ENCODE measurements at regions not wholly inside any gene's neighbourhood (a gene's known extent, or its start where the extent isn't known, plus 50 kb on each side); places are given as distances from the start of the nearest gene placed in this dataset.
A peak's percentile ranks its signal among the peaks of the same experiment; 100 is the strongest.

GRCh38 chr1:239930686-239931262, 160.9 kb upstream of the FMN2 start:
- in situ Hi-C loops (cut with MboI; ENCODE audit: low sequenced_read_pairs) (no loop called here), intact Hi-C loops (cut with micrococcal nuclease) (no loop called here), dilution Hi-C loops (cut with HindIII; ENCODE audit: low sequenced_read_pairs, unreplicated experiment) (no loop called here)
- TF ChIP-seq RCOR1 (IDR thresholded peaks at IDR 0.05; ENCODE audit: insufficient replicate concordance, low read length) (no peak), SMC3 (IDR thresholded peaks at IDR 0.05; ENCODE audit: low read depth, low read length) (no peak), RAD21 (IDR thresholded peaks at IDR 0.05; ENCODE audit: low read length) (no peak)
- H2BK5ac ChIP-seq (ENCODE audit: low read depth, low read length, poor library complexity, severe bottlenecking): no peak overlapping the region
- no peak overlapping the region for H3K56ac ChIP-seq (ENCODE audit: extremely low read depth, insufficient read depth, low read length)
- no peak overlapping the region for H4K5ac ChIP-seq (ENCODE audit: low read depth, low read length)
- no peak overlapping the region for H4K8ac ChIP-seq (ENCODE audit: low read depth in 2 of 2, low read length in 2 of 2)
- no peak overlapping the region for H3K9ac ChIP-seq (ENCODE audit: low read depth, low read length)
- no peaks in the 10 kb centered on the region for H3K9me3 ChIP-seq (ENCODE audit: control insufficient read depth, insufficient read depth, low read length)
- H3K18ac ChIP-seq (ENCODE audit: low read depth, low read length): no peak overlapping the region
- no peak overlapping the region for H3K4me3 ChIP-seq (ENCODE audit: insufficient read depth, low read depth, low read length)
- no TSS peak for BruUV-seq (replicated peaks)
- no peak overlapping the region for H2BK120ac ChIP-seq (ENCODE audit: low read depth, low read length)
- no peak overlapping the region for H2AK5ac ChIP-seq (ENCODE audit: low read depth, low read length)
- no peak overlapping the region for H3K23ac ChIP-seq (ENCODE audit: low read depth, low read length)
- ChIA-PET CTCF (interaction anchor here (1.1 kb wide), 1 partner anchor 21 kb away, joined by 3 read pairs; no protein-coding TSS in a partner anchor), POLR2A (ENCODE audit: unreplicated experiment) (no interaction called here)
- no CpG with 5 or more reads among the region's 3 CpGs for WGBS, 2 experiments (ENCODE audit: extremely low coverage in 2 of 2, insufficient read length in 1 of 2)
- ATAC-seq (ENCODE audit: low read depth) (no peak), DNase-seq (peak; percentile 27)
- no peaks in the 10 kb centered on the region for H3K9me1 ChIP-seq (ENCODE audit: insufficient read depth, low read length)
- H3K4me1 ChIP-seq (ENCODE audit: control insufficient read depth, insufficient read depth, low read length): no peaks in the 10 kb centered on the region
- no peak overlapping the region for H3K27ac ChIP-seq (ENCODE audit: insufficient read depth, low read length)
- no peak overlapping the region for H3K4me2 ChIP-seq (ENCODE audit: low read depth, low read length)
- no peak overlapping the region for H3K4ac ChIP-seq (ENCODE audit: low read depth, low read length)
- no peak overlapping the region for H3K14ac ChIP-seq (replicated peaks; ENCODE audit: low read depth, low read length)
- H4K20me1 ChIP-seq (ENCODE audit: insufficient read depth, low read length): no peaks in the 10 kb centered on the region
- no peaks in the 10 kb centered on the region for H3K36me3 ChIP-seq (ENCODE audit: control insufficient read depth, insufficient read depth, low read length)
- H3K79me1 ChIP-seq (ENCODE audit: low read depth in 1 of 2, low read length in 2 of 2): no peaks in the 10 kb centered on the region
- no peak overlapping the region for H2AFZ ChIP-seq (replicated peaks; ENCODE audit: low read length, poor library complexity)
- H2BK15ac ChIP-seq (ENCODE audit: low read depth, low read length): no peak overlapping the region
- H2BK20ac ChIP-seq (ENCODE audit: low read depth, low read length): no peak overlapping the region
- no peak overlapping the region for H4K91ac ChIP-seq (ENCODE audit: insufficient read depth, low read depth, low read length)
- H2AK9ac ChIP-seq (replicated peaks; ENCODE audit: low read depth, low read length, poor library complexity): no peak overlapping the region
- H3K27me3 ChIP-seq (ENCODE audit: control insufficient read depth, insufficient read depth, low read length): no peaks in the 10 kb centered on the region

Measured in IMR-90 (cell line).